Right renal cortex interstitium (tissue), 3 donors: ENCODE measurements at regions not wholly inside any gene's neighbourhood (a gene's known extent, or its start where the extent isn't known, plus 50 kb on each side); places are given as distances from the start of the nearest gene placed in this dataset.

Source experiments
- DNase-seq, 3 donors: peaks; one replicate each; pipeline ENCODE4 v3.0.0-alpha.2; 2013; ENCODE audit warnings: low read depth in 3 of 3, low spot score in 2 of 3

DNA sequence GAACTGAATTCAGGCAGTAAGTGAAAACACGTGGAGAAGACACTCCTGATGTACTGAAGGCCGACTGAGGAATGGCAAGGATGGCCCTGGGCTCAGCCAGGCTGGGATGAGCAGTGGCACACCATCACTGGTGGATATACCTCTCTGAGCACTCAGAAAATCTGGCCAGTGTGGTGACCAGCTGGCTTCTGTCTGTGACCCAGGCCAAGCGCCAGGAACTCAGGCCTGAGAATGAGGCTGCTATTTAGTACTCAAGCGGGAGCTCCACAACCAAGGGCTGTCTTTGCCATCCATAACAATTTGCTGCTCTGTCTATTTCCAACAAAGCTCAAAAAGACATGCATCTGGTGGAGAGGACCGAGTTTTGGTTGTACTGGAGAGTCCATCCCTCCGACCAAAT is 586.3 kb downstream of the BCL11B start:
- no peak for DNase-seq

GRCh38 chr14:98688446-98688845 is 583.6 kb downstream of the BCL11B start:
- no peak for DNase-seq

DNA sequence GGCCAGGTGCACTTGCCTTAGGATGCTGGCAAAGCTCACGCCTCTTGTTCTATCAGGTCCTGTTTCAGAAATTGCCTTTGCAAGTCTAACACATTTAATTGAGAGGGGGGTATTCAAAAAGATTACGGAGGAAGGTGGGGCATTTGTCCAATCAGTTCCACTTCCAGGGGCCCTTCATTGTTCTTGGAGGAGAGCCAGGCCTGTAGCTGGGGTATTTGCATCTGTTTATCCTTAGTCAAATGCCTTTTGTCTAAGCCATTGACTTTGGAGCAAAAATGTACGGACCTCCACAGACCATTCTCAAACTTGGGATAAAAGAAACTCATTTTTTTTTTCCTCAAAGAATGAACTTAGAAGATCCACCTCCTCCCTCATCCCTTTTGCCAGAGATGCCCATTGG is 582.0 kb downstream of the BCL11B start:
- no peak for DNase-seq

- no peak for DNase-seq
These were observed 579.2 kb downstream of the BCL11B start for GRCh38 chr14:98692832-98693231.

DNA sequence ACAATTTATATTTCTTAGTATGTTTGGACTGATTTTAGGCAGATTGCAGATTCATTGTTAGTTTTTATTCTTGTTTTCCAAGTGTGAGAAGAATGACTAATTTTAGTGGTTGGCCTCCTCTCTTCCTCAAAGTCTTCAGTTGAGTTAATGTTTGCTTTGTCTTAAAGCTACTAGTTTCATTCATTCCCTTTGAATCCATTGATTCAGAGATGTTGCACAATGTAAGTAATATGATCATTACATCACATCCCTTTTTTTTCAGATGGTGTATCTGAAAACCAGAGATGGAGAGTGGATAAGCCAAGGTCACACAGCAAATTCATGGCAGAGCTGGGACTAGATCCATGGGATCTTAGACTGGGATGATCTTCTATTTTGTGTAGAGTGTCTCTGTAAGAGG is 577.5 kb downstream of the BCL11B start:
- no peak for DNase-seq

GRCh38 chr14:98695809-98696208 is 576.2 kb downstream of the BCL11B start:
- no peak for DNase-seq

DNA sequence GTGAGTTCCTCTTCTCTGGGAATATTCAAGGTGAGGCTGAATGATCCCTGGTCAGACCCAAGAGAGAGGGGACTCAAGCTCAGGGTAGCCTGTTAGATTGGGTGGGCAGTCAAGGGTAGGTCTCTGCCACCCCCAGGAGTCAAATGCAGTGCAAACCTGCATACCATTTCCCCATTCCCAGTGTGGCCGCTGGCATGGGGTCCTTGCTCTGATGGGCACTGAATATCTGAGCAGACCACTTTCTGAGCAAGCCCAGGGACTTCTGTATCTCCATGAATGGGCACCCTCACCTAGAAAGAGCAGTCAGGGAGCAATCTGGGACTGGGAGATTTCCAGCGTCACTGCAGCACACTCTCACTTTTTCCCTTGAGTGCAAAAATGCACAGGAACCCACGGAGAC is 573.7 kb downstream of the BCL11B start:
- no peak for DNase-seq

- DNase-seq, result no peak
These were observed 571.2 kb downstream of the BCL11B start for GRCh38 chr14:98700748-98701147.

GRCh38 chr14:98701377-98701776 is 570.6 kb downstream of the BCL11B start:
- DNase-seq, result no peak

GRCh38 chr14:98704441-98704840 is 567.6 kb downstream of the BCL11B start:
- DNase-seq, result no peak

DNA sequence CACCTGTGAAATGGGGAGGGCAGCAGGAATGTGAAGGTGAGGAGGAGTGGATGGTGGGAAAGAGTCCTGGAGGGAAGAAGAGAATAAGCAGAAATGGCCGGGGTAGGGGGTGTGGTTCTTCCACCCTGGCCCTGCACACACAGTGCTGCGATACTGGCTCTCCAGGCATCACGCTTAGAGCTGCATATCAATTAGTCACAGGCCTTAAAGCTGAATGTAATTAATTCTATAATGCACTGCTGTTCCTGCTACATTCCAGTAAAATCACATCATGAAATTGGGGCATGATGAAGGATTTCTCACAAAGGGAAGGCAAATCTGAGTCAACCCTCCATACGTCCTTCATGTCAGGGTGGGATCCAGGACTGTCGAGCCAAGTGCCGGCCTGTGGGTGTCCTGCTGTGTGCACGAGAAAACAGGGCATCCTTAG is 566.1 kb downstream of the BCL11B start:
- no peak for DNase-seq

- no peak for DNase-seq
These were observed 564.5 kb downstream of the BCL11B start for GRCh38 chr14:98707522-98707921.

GRCh38 chr14:98708555-98708954 is 563.4 kb downstream of the BCL11B start:
- DNase-seq, result no peak

DNA sequence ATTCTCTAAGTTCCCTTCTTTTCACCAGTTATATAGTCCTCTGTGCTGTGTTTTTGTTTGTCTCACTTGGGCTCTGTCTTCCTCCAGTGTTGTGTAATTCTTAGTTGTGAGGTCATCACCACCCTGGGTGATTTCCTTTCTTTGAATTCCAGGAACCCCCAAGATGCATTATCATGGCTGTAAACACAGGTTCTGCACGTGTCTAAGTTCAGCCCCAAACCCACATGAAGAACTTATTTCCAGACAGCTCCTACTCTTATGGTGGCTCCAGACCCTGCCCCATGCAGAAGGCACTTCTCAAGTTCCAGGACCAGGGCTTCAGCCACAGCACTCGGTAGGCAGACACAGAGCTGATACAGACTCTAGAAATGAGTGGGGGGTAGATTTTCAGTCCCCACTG is 560.5 kb downstream of the BCL11B start:
- DNase-seq, result no peak

DNA sequence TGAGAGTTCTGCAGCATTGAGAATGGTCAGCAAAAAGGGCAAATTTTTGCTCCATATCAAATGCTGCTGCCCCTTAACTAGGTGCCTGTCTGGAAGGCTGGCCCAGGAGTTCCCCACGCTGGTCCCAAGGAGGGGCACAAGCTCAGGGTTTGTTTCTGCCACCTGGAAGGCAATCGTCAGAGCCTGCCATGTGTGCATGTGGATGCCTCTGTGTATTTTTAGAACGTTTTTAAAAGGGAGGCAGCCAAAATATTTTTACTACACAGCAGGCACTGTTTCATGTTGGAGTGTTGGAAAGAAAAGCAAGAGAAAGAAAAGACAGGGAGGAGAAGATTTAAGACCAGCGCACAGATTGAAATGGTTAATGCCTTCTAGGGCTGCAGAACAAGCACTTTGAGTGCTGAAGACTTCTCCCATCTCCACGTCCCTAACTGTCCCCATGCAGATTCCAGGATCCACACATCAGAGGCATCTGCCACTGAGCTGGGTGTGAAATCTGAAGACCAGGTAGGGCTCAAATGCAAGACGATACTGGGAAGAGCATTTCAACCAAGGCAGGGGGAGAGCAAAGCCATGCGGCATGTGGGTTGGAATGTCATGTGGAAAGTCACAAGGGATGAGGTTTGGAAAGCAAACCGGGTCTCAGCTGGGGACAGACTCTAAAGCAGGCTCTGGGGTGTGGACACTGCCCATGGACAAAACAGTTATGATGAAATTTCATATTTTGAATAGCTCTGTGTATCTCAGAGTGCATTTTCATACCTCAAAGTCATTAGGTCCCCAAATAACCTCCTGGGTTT is 557.2 kb downstream of the BCL11B start:
- DNase-seq, result no peak

GRCh38 chr14:98716133-98716532 is 555.9 kb downstream of the BCL11B start:
- no peak for DNase-seq

GRCh38 chr14:98721061-98721460 is 550.9 kb downstream of the BCL11B start:
- no peak for DNase-seq

- DNase-seq, result no peak
These were observed 547.3 kb downstream of the BCL11B start for GRCh38 chr14:98724734-98725133.

DNA sequence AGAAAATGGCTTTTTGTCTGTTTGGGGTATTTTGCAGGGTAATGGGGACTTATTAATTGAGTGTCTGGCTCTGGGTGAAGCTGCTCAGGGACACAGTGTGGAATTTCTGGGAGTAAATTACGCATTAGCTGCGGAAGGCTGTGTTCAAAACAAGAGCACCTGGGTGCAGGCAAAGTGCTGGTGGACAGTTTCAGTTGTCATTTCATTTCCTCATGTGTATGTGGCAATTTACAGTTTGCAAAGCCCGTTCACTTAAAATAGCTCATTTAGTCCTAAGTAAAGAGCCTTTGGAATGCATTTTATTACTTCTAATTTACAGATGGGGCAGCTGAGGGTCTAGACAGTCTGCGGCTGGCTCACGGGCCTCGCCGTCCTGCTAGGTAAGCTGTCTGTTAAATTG is 546.8 kb downstream of the BCL11B start:
- no peak for DNase-seq

- no peak for DNase-seq
These were observed 546.3 kb downstream of the BCL11B start for GRCh38 chr14:98725676-98726075.

- DNase-seq, result no peak
These were observed 545.2 kb downstream of the BCL11B start for GRCh38 chr14:98726585-98727405.

- DNase-seq, result no peak
These were observed 544.0 kb downstream of the BCL11B start for GRCh38 chr14:98728024-98728423.
